IMR-90 (cell line): ENCODE measurements at regions not wholly inside any gene's neighbourhood (a gene's known extent, or its start where the extent isn't known, plus 50 kb on each side); places are given as distances from the start of the nearest gene placed in this dataset.

Experiments
- CHD1 ChIP-seq: IDR thresholded peaks from 2 replicates; pipeline ENCODE4 v1.6.1; 2012; ENCODE audit warnings: low read depth, low read length, improper control_type of control experiment
- MXI1 ChIP-seq: IDR thresholded peaks from 2 replicates; pipeline ENCODE4 v1.6.1; 2012; ENCODE audit warnings: low read depth, mild to moderate bottlenecking, low read length, moderate library complexity, borderline replicate concordance
- POLR2A ChIP-seq: IDR thresholded peaks from 2 replicates; pipeline ENCODE4 v1.6.1; 2012; ENCODE audit warnings: mild to moderate bottlenecking, low read depth, low read length
- RAD21 ChIP-seq: IDR thresholded peaks from 2 replicates; pipeline ENCODE4 v1.6.1; 2012; ENCODE audit warnings: low read length, improper control_type of control experiment
- TF ChIP-seq, protein P1 (sequence below): conservative IDR thresholded peaks from 2 replicates; pipeline ENCODE4 v1.5.1; 2012; ENCODE audit warnings: mild to moderate bottlenecking, low read depth, low read length, improper control_type of control experiment
- TF ChIP-seq, protein P2 (sequence below): fragments of 150-350 bp; IDR thresholded peaks from 2 replicates; pipeline ENCODE4 v1.6.1; 2017; ENCODE audit warnings: mild to moderate bottlenecking, antibody characterized with exemption, low read length, low read depth

DNA sequence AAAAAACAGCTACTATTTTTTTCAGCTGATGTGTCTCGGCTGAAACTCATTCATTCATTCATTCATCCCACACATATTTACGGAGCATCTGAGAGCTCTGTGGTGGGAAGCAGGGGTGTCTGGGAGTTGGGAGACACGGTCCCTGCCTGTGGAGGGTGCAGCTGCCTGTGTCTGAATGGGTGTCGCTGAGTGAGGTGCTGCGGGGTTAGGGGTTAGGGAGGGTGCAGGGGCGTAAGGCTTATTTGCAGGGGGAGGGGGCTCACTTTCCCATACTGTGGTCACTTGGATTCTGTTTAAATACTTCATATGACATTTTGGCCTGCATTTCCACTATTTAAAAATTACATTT, 89.4 kb upstream of the ASB18 start:
- TF ChIP-seq RAD21 (no peak), CHD1 (no peak), POLR2A (no peak), MXI1 (no peak)
- TF ChIP-seq, protein P1, sequence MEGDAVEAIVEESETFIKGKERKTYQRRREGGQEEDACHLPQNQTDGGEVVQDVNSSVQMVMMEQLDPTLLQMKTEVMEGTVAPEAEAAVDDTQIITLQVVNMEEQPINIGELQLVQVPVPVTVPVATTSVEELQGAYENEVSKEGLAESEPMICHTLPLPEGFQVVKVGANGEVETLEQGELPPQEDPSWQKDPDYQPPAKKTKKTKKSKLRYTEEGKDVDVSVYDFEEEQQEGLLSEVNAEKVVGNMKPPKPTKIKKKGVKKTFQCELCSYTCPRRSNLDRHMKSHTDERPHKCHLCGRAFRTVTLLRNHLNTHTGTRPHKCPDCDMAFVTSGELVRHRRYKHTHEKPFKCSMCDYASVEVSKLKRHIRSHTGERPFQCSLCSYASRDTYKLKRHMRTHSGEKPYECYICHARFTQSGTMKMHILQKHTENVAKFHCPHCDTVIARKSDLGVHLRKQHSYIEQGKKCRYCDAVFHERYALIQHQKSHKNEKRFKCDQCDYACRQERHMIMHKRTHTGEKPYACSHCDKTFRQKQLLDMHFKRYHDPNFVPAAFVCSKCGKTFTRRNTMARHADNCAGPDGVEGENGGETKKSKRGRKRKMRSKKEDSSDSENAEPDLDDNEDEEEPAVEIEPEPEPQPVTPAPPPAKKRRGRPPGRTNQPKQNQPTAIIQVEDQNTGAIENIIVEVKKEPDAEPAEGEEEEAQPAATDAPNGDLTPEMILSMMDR: no peak
- TF ChIP-seq, protein P2, sequence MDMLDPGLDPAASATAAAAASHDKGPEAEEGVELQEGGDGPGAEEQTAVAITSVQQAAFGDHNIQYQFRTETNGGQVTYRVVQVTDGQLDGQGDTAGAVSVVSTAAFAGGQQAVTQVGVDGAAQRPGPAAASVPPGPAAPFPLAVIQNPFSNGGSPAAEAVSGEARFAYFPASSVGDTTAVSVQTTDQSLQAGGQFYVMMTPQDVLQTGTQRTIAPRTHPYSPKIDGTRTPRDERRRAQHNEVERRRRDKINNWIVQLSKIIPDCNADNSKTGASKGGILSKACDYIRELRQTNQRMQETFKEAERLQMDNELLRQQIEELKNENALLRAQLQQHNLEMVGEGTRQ: no peak
